ENCODE measurements at regions not wholly inside any gene's neighbourhood (a gene's known extent, or its start where the extent isn't known, plus 50 kb on each side); places are given as distances from the start of the nearest gene placed in this dataset.

GRCh38 chr15:93424131-93424530 lies 335.1 kb upstream of the RGMA start:
- no peaks in the 10 kb centered on the region for H3K27me3 ChIP-seq (ENCODE audit: insufficient read depth, low read length)
- ChIA-PET POLR2A (no interaction called here), CTCF (no interaction called here), RAD21 (ENCODE audit: low non-redundant PET in 1 of 2, low total read pairs in 2 of 2, uncharacterized antibody in 2 of 2, unreplicated experiment in 2 of 2) (no interaction called here)
- no peak overlapping the region for H3K27ac ChIP-seq (ENCODE audit: low read depth, low read length)
- no TSS peak for BruUV-seq (replicated peaks)
- no peaks in the 10 kb centered on the region for H3K36me3 ChIP-seq (ENCODE audit: control insufficient read depth in 1 of 2, insufficient read depth in 2 of 2, low read length in 2 of 2)
- H3K79me2 ChIP-seq (ENCODE audit: insufficient read depth, low read length), result no peaks in the 10 kb centered on the region
- H3K4me2 ChIP-seq (ENCODE audit: low read length), result no peak overlapping the region
- no peak overlapping the region for H3K4me3 ChIP-seq (replicated peaks in 1 of 2; ENCODE audit: low read depth in 1 of 2, low read length in 2 of 2)
- no peak for TF ChIP-seq TCF7L2 (IDR thresholded peaks at IDR 0.05; ENCODE audit: borderline replicate concordance, extremely low read depth, insufficient read depth, insufficient read length)
- no peak for TF ChIP-seq EZH2phosphoT487 (IDR thresholded peaks at IDR 0.05; ENCODE audit: borderline replicate concordance)
- no peak for TF ChIP-seq ELF1 (IDR thresholded peaks at IDR 0.05; ENCODE audit: borderline replicate concordance, low read depth)
- TF ChIP-seq MAX (IDR thresholded peaks at IDR 0.05), result no peak
- no peak for TF ChIP-seq POLR2A (IDR thresholded peaks at IDR 0.05; ENCODE audit: borderline replicate concordance, extremely low read depth, insufficient read depth, insufficient read length)
- no peak for TF ChIP-seq ZFX (IDR thresholded peaks at IDR 0.05)
- no peak for TF ChIP-seq ZBTB33 (IDR thresholded peaks at IDR 0.05; ENCODE audit: extremely low read depth, insufficient replicate concordance, low read length)
- no peak for TF ChIP-seq SP1 (IDR thresholded peaks at IDR 0.05; ENCODE audit: low read depth)
- TF ChIP-seq ATF3 (IDR thresholded peaks at IDR 0.05), result no peak
- no peak for TF ChIP-seq POLR2AphosphoS5 (IDR thresholded peaks at IDR 0.05; ENCODE audit: low read depth, low read length)
- no peak for TF ChIP-seq FOSL1 (IDR thresholded peaks at IDR 0.05; ENCODE audit: low read depth)
- TF ChIP-seq JUND (IDR thresholded peaks at IDR 0.05), result no peak
- TF ChIP-seq RAD21 (IDR thresholded peaks at IDR 0.05; ENCODE audit: low read depth), result no peak
- no peak for TF ChIP-seq EZH2 (IDR thresholded peaks at IDR 0.05)
- TF ChIP-seq ZNF274 (IDR thresholded peaks at IDR 0.05; ENCODE audit: low read depth, low read length), result no peak
- H3K9ac ChIP-seq (ENCODE audit: low read length), result no peak overlapping the region
- H3K9me3 ChIP-seq (ENCODE audit: control insufficient read depth in 1 of 2, insufficient read depth in 1 of 2, low read depth in 1 of 2, low read length in 2 of 2), result no peaks in the 10 kb centered on the region
- DNase-seq (ENCODE audit: low read depth, low spot score) (no peak), ATAC-seq (no peak)
- intact Hi-C loops (cut with micrococcal nuclease), result no loop called here
- H4K20me1 ChIP-seq (ENCODE audit: insufficient read depth), result no peaks in the 10 kb centered on the region
- H2AFZ ChIP-seq (ENCODE audit: low read depth, low read length, poor library complexity, severe bottlenecking), result no peak overlapping the region
- H3K9me2 ChIP-seq (ENCODE audit: insufficient read depth), result no peaks in the 10 kb centered on the region
- peaks cover 0 to 16% of the 10 kb centered on the region in 2 experiments; a peak in 2 of 4 replicates for H3K4me1 ChIP-seq (ENCODE audit: control insufficient read depth in 1 of 2, insufficient read depth in 2 of 2, low read length in 2 of 2)
